MM.1S (cell line): ENCODE measurements at regions not wholly inside any gene's neighbourhood (a gene's known extent, or its start where the extent isn't known, plus 50 kb on each side); places are given as distances from the start of the nearest gene placed in this dataset.

Experiments
- DNase-seq: peaks from one replicate; pipeline ENCODE4 v3.0.0-alpha.2; 2015
- H2AFZ ChIP-seq: fragments of 300-600 bp; sonication (generic); 2 replicates; pipeline ENCODE4 v1.6.0; 2016; ENCODE audit warnings: antibody characterized with exemption, low read length
- H3F3A ChIP-seq: fragments of 300-600 bp; sonication (generic); 2 replicates; pipeline ENCODE4 v1.6.1; 2016; ENCODE audit warnings: mild to moderate bottlenecking, antibody characterized with exemption, low read length, moderate library complexity, mixed read lengths; ENCODE audit not compliant: insufficient read depth
- H3K27ac ChIP-seq: fragments of 300-600 bp; sonication (generic); 2 replicates; pipeline ENCODE4 v1.5.1; 2016; ENCODE audit warnings: mild to moderate bottlenecking, low read length
- H3K27me3 ChIP-seq: fragments of 300-600 bp; sonication (generic); replicated peaks from 2 replicates; pipeline ENCODE4 v1.6.0; 2016; ENCODE audit warnings: low read length; ENCODE audit not compliant: insufficient read depth
- H3K36me3 ChIP-seq: fragments of 300-600 bp; sonication (generic); replicated peaks from 2 replicates; pipeline ENCODE4 v1.6.1; 2016; ENCODE audit warnings: mild to moderate bottlenecking, low read length, mixed read lengths; ENCODE audit not compliant: insufficient read depth
- H3K4me1 ChIP-seq: fragments of 300-600 bp; sonication (generic); 2 replicates; pipeline ENCODE4 v1.6.1; 2016; ENCODE audit warnings: low read length, mixed read lengths
- H3K4me2 ChIP-seq: fragments of 300-600 bp; sonication (generic); 2 replicates; pipeline ENCODE4 v1.6.0; 2016; ENCODE audit warnings: low read depth, low read length
- H3K4me3 ChIP-seq: fragments of 300-600 bp; sonication (generic); 2 replicates; pipeline ENCODE4 v1.5.1; 2016; ENCODE audit warnings: low read length, mixed read lengths
- H3K79me2 ChIP-seq: fragments of 300-600 bp; sonication (generic); 2 replicates; pipeline ENCODE4 v1.6.1; 2016; ENCODE audit warnings: mixed run types, low read length, mixed read lengths
- H3K9ac ChIP-seq: fragments of 300-600 bp; sonication (generic); 2 replicates; pipeline ENCODE4 v1.6.1; 2016; ENCODE audit warnings: low read length, mixed read lengths
- H3K9me2 ChIP-seq: fragments of 300-600 bp; sonication (generic); replicated peaks from 2 replicates; pipeline ENCODE4 v1.6.1; 2016; ENCODE audit warnings: mild to moderate bottlenecking, low read length, mixed read lengths; ENCODE audit not compliant: insufficient read depth
- H3K9me3 ChIP-seq: fragments of 300-600 bp; sonication (generic); replicated peaks from 2 replicates; pipeline ENCODE4 v1.6.1; 2016; ENCODE audit warnings: mild to moderate bottlenecking, low read length, mixed read lengths; ENCODE audit not compliant: insufficient read depth
- H4K20me1 ChIP-seq: fragments of 300-600 bp; sonication (generic); 2 replicates; pipeline ENCODE4 v1.6.1; 2016; ENCODE audit warnings: mild to moderate bottlenecking, low read length, moderate library complexity, mixed read lengths; ENCODE audit not compliant: insufficient read depth
- EZH2 ChIP-seq: fragments of 300-600 bp; sonication (generic); optimal IDR thresholded peaks from 2 replicates; pipeline ENCODE3; 2017; ENCODE audit warnings: low read depth, mild to moderate bottlenecking, antibody characterized with exemption, low read length, mixed read lengths
- EZH2phosphoT487 ChIP-seq: fragments of 300-600 bp; sonication (generic); IDR thresholded peaks from 2 replicates; pipeline ENCODE4 v1.6.1; 2018; ENCODE audit warnings: antibody characterized with exemption, low read length
- TF ChIP-seq, protein P1 (sequence below): fragments of 300-600 bp; sonication (generic); IDR thresholded peaks from 2 replicates; pipeline ENCODE4 v1.5.1; 2016; ENCODE audit warnings: antibody characterized with exemption, low read length, mixed read lengths

GRCh38 chr5:68398146-68398812, 182.7 kb downstream of the PIK3R1 start:
- no peak overlapping the region for H3K9ac ChIP-seq
- H3K27ac ChIP-seq, result no peak overlapping the region
- H3K79me2 ChIP-seq, result no peaks in the 10 kb centered on the region
- no peak overlapping the region for H2AFZ ChIP-seq
- TF ChIP-seq EZH2 (no peak), EZH2phosphoT487 (no peak)
- TF ChIP-seq, protein P1, sequence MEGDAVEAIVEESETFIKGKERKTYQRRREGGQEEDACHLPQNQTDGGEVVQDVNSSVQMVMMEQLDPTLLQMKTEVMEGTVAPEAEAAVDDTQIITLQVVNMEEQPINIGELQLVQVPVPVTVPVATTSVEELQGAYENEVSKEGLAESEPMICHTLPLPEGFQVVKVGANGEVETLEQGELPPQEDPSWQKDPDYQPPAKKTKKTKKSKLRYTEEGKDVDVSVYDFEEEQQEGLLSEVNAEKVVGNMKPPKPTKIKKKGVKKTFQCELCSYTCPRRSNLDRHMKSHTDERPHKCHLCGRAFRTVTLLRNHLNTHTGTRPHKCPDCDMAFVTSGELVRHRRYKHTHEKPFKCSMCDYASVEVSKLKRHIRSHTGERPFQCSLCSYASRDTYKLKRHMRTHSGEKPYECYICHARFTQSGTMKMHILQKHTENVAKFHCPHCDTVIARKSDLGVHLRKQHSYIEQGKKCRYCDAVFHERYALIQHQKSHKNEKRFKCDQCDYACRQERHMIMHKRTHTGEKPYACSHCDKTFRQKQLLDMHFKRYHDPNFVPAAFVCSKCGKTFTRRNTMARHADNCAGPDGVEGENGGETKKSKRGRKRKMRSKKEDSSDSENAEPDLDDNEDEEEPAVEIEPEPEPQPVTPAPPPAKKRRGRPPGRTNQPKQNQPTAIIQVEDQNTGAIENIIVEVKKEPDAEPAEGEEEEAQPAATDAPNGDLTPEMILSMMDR, result no peak
- no peaks in the 10 kb centered on the region for H3F3A ChIP-seq
- H3K27me3 ChIP-seq, result no peaks in the 10 kb centered on the region
- no peaks in the 10 kb centered on the region for H3K9me2 ChIP-seq
- H4K20me1 ChIP-seq, result no peaks in the 10 kb centered on the region
- no peak for DNase-seq
- no peaks in the 10 kb centered on the region for H3K36me3 ChIP-seq
- no peaks in the 10 kb centered on the region for H3K4me1 ChIP-seq
- H3K9me3 ChIP-seq, result no peaks in the 10 kb centered on the region
- no peak overlapping the region for H3K4me3 ChIP-seq
- H3K4me2 ChIP-seq, result no peak overlapping the region

- Histone ChIP-seq H3K9me2 (no peaks in the 10 kb centered on the region), H4K20me1 (no peaks in the 10 kb centered on the region), H3K27ac (no peak overlapping the region), H3F3A (no peaks in the 10 kb centered on the region), H3K79me2 (no peaks in the 10 kb centered on the region), H3K4me2 (no peak overlapping the region), H3K9ac (no peak overlapping the region), H3K4me3 (no peak overlapping the region), H3K4me1 (no peaks in the 10 kb centered on the region), H3K9me3 (no peaks in the 10 kb centered on the region), H3K27me3 (no peaks in the 10 kb centered on the region), H3K36me3 (no peaks in the 10 kb centered on the region), H2AFZ (no peak overlapping the region)
- DNase-seq, result no peak
- TF ChIP-seq EZH2 (no peak), EZH2phosphoT487 (no peak)
- TF ChIP-seq, protein P1, result no peak
Observed at GRCh38 chr5:68403301-68403700, 187.7 kb downstream of the PIK3R1 start.

DNA sequence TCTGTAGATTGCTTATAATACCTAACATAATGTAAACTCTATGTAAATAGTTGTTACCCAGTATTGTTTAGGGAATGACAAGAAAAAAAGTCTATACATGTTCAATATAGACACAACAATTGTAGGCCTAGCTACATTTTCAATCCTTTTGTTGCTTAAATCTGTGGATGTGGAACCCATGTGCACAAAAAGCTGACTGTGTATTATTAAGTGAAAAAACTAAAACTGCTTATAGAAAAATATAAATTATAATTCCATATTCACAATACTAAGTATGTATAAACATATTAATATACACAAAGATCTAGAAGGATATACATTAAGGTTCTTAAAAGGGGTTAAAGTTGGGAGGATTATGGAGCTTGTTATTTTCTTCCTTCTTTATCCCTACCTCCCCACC, 188.7 kb downstream of the PIK3R1 start:
- H3K36me3 ChIP-seq, result no peaks in the 10 kb centered on the region
- no peaks in the 10 kb centered on the region for H3K79me2 ChIP-seq
- TF ChIP-seq EZH2phosphoT487 (no peak), EZH2 (no peak)
- TF ChIP-seq, protein P1, result no peak
- no peak overlapping the region for H3K4me3 ChIP-seq
- no peaks in the 10 kb centered on the region for H3K4me1 ChIP-seq
- H3K9ac ChIP-seq, result no peak overlapping the region
- no peak overlapping the region for H3K27ac ChIP-seq
- DNase-seq, result no peak
- no peaks in the 10 kb centered on the region for H3K9me3 ChIP-seq
- H3K4me2 ChIP-seq, result no peak overlapping the region
- H3F3A ChIP-seq, result no peaks in the 10 kb centered on the region
- H3K9me2 ChIP-seq, result no peaks in the 10 kb centered on the region
- no peaks in the 10 kb centered on the region for H4K20me1 ChIP-seq
- no peak overlapping the region for H2AFZ ChIP-seq
- H3K27me3 ChIP-seq, result no peaks in the 10 kb centered on the region
